AG09309 (cell line): ENCODE measurements at regions not wholly inside any gene's neighbourhood (a gene's known extent, or its start where the extent isn't known, plus 50 kb on each side); places are given as distances from the start of the nearest gene placed in this dataset.
"Not testable (repeated sequence)": the region's sequence is repeated elsewhere in the genome, so short reads cannot be mapped to it uniquely, and the experiment has no call there.

Experiments
- DNase-seq: peaks from one replicate; pipeline ENCODE4 v3.0.0-alpha.2; 2010; ENCODE audit warnings: low read depth
- H3K4me3 ChIP-seq: 2 replicates; pipeline ENCODE4 v1.5.1; 2011; ENCODE audit warnings: mild to moderate bottlenecking, low read depth, low read length, moderate library complexity; ENCODE audit not compliant: control insufficient read depth
- CTCF ChIP-seq: IDR thresholded peaks from 2 replicates; pipeline ENCODE4 v1.5.1; 2011; ENCODE audit warnings: mild to moderate bottlenecking, low read depth, low read length, inconsistent platforms; ENCODE audit not compliant: insufficient read depth, control insufficient read depth; ENCODE audit errors: missing control alignments

- no peak for TF ChIP-seq CTCF
- no peak for DNase-seq
- H3K4me3 ChIP-seq = no peak overlapping the region
Observed at GRCh38 chr7:52752891-52753290, 282.5 kb upstream of the POM121L12 start.

- TF ChIP-seq CTCF = no peak
- DNase-seq = no peak
- no peak overlapping the region for H3K4me3 ChIP-seq
Observed at GRCh38 chr7:52749880-52750279, 285.6 kb upstream of the POM121L12 start.

- no peak for TF ChIP-seq CTCF
- no peak for DNase-seq
- H3K4me3 ChIP-seq = no peak overlapping the region
Observed at GRCh38 chr7:52747817-52748216, 287.6 kb upstream of the POM121L12 start.

- DNase-seq = no peak
- no peak overlapping the region for H3K4me3 ChIP-seq
- TF ChIP-seq CTCF = no peak
Observed at GRCh38 chr7:52741670-52742290, 293.7 kb upstream of the POM121L12 start.

GRCh38 chr7:52735656-52736055 lies 299.8 kb upstream of the POM121L12 start:
- H3K4me3 ChIP-seq = no peak overlapping the region
- no peak for TF ChIP-seq CTCF
- DNase-seq = no peak

GRCh38 chr7:52728683-52729082 lies 306.8 kb upstream of the POM121L12 start:
- not testable (repeated sequence) for DNase-seq, H3K4me3 ChIP-seq

GRCh38 chr7:52727632-52728031 lies 307.8 kb upstream of the POM121L12 start:
- DNase-seq = no peak
- no peak overlapping the region for H3K4me3 ChIP-seq
- no peak for TF ChIP-seq CTCF
